Coronary artery (tissue), 2 donors: ENCODE measurements at regions not wholly inside any gene's neighbourhood (a gene's known extent, or its start where the extent isn't known, plus 50 kb on each side); places are given as distances from the start of the nearest gene placed in this dataset.

ENCODE experiments used
- DNase-seq: peaks from one replicate; pipeline ENCODE4 v3.0.0-alpha.2; 2017; ENCODE audit warnings: low spot score
- H3K27ac ChIP-seq, 2 donors: fragments of 200-600 bp; sonication (generic); one replicate each; pipeline ENCODE4 v1.5.1; 2016 to 2019
- H3K4me3 ChIP-seq: fragments of 200-600 bp; sonication (generic); 2 replicates; pipeline ENCODE4 v1.5.1; 2016; ENCODE audit warnings: mild to moderate bottlenecking, moderate library complexity
- TF ChIP-seq, protein P1 (sequence below): fragments of 200-600 bp; sonication (generic); IDR thresholded peaks from one replicate; pipeline ENCODE4 v1.5.1; 2019; ENCODE audit warnings: antibody characterized with exemption

DNA sequence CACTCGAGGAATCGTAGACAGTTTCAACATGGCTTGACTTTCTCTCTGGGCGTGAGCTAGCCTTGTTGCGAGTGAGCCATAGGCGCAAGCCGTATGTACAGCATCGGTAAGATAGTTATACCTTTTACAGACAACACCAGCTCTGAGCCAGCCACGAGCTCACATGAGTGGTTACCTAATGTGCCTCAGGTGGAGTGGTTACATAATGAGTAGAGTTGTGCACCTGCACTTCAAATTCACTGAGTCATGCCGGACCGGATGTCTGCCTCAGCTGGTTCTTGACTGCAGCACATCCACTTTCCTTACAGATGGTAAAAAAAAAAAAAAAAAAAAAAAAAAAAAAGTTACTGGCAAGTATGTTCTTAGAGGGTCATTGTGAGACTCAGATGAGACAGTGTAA is 360.4 kb upstream of the NR5A2 start:
- no peak for DNase-seq
- no peak overlapping the region for H3K4me3 ChIP-seq
- TF ChIP-seq, protein P1, sequence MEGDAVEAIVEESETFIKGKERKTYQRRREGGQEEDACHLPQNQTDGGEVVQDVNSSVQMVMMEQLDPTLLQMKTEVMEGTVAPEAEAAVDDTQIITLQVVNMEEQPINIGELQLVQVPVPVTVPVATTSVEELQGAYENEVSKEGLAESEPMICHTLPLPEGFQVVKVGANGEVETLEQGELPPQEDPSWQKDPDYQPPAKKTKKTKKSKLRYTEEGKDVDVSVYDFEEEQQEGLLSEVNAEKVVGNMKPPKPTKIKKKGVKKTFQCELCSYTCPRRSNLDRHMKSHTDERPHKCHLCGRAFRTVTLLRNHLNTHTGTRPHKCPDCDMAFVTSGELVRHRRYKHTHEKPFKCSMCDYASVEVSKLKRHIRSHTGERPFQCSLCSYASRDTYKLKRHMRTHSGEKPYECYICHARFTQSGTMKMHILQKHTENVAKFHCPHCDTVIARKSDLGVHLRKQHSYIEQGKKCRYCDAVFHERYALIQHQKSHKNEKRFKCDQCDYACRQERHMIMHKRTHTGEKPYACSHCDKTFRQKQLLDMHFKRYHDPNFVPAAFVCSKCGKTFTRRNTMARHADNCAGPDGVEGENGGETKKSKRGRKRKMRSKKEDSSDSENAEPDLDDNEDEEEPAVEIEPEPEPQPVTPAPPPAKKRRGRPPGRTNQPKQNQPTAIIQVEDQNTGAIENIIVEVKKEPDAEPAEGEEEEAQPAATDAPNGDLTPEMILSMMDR: no peak

DNA sequence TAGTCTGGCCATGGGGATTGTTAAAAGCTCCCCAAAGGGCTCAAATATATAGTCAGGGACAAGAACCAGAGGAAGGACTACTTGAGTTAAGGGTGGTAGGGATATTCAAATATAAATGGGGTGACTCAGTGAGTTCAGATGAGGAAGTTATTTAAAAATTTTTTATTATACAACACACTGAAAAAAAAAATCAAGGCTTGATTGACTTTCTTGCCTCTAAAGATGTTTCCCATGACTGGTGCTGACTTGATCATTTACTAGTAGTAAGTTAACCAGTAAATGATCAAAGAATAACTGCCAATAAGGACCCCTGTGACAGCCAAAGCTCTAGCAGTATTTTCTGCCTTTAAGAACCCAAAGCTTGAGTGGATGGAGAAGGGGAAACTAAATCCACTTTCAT is 357.6 kb upstream of the NR5A2 start:
- TF ChIP-seq, protein P1: no peak

More for the DNA sequence above, 360.4 kb upstream of the NR5A2 start:
- no peak overlapping the region for H3K27ac ChIP-seq

DNA sequence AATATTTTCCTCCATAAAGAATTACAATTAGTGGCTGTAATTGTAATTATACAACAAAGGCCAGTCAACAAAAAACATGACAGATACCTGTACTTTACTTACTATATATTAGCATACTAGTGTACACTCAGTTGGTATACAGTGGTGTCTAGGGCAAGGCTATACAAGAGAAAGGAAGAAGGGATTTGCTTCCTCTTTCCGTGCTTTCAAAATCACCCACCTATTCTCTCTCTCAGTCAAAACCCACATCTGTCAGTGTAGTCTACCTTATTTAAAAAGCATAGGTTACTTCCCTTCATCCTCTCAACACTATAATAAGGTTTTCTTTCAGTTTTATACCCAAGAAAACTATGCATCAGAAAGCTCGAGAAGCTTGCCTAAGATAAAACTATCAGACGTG is 355.8 kb upstream of the NR5A2 start:
- Histone ChIP-seq H3K27ac (no peak overlapping the region), H3K4me3 (no peak overlapping the region)
- TF ChIP-seq, protein P1: no peak
- no peak for DNase-seq

More for the DNA sequence above, 357.6 kb upstream of the NR5A2 start:
- H3K4me3 ChIP-seq: no peak overlapping the region
- H3K27ac ChIP-seq: no peak overlapping the region
- no peak for DNase-seq

DNA sequence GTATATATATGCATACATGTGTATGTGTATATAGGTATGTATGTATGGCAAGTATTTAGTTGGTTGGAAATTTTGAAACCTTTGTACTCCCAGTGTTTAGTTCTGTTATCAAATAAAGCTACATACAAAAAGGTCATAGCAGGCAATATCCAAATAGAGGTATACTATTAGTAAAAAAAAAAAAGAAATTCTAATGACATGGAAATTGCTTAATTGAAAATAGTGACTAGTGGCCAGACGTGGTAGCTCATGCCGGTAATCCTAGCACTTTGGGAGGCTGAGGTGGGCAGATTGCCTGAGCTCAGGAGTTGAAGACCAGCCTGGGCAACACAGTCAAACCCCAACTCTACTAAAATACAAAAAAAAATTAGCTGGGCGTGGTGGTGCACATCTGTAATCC is 351.6 kb upstream of the NR5A2 start:
- DNase-seq: no peak
- no peak overlapping the region for H3K4me3 ChIP-seq
- H3K27ac ChIP-seq: no peak overlapping the region
- TF ChIP-seq, protein P1: no peak

DNA sequence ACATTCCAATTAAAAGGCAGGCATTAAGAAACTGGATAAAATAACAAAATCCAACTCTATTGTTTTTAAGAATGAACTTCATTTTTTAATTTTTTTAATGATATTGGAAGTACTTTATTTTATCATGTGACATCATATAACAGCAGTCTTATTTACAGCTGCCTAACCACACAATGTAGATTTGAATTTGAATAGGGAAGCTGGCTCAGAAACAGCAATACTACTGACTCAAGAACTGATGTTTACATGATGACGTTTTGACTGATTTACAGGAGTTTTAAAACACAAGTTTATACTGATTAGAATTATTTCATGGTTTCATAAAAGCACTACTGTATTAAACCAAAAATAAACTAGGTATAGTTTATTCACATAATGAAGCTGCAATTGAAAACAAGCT is 348.7 kb upstream of the NR5A2 start:
- DNase-seq: no peak
- H3K4me3 ChIP-seq: no peak overlapping the region
- H3K27ac ChIP-seq: no peak overlapping the region
- TF ChIP-seq, protein P1: no peak

DNA sequence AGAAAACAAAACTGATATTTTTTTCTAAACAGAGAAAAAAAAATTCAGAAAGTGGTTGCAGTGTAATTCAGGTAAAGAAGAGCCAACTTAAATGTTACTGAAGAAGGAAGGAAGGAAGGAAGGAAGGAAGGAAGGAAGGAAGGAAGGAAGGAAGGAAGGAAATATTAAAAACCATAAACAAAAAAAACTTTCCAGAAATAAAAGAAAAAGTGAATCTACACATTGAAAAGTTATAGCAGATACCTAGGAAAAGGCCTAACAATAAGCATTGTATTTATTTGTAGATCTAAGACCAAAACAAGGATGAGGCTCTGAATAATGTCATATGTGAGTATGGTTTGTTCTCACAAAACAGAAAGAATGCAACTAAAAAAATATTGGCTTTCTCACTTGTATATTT is 345.4 kb upstream of the NR5A2 start:
- Histone ChIP-seq H3K4me3 (no peak overlapping the region), H3K27ac (no peak overlapping the region)
- TF ChIP-seq, protein P1: no peak
- DNase-seq: no peak

DNA sequence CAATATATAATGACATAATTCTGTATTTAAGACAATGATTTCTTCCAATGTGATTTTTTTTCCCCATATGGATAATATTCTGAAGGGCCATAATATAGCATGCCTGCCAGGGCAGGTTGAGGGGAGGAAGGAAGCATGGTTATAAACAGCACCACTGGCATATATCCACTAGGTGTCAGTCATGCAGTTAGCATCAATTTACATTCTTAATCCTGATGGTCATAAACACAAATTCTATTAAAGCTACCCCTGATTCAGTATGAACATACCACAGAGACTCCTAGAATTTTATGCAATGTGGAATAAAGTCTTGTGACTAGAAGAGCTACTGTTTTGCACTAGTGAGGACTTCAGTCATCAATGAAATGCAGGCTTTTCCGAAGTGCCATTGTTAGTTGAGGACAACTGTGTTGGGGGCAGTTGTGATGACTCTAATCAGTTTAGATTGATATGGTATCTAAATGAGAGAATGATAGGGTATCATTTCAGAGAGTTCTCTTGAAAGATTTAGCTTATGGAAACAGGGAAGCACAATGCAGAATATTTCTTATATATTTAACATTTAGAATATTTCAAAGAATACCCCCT is 342.7 kb upstream of the NR5A2 start:
- Histone ChIP-seq H3K27ac (no peak overlapping the region), H3K4me3 (no peak overlapping the region)
- no peak for DNase-seq
- TF ChIP-seq, protein P1: peak; percentile 39
